IMR-90 (cell line): ENCODE measurements at regions not wholly inside any gene's neighbourhood (a gene's known extent, or its start where the extent isn't known, plus 50 kb on each side); places are given as distances from the start of the nearest gene placed in this dataset.

Experiments used
- ATAC-seq: fragments of 200-7000 bp; cut with Tn5 transposase; 2 replicates; pipeline ENCODE4 v1.9.1; 2020; ENCODE audit warnings: low read depth, mild to moderate bottlenecking, moderate library complexity
- BruUV-seq: library from RNA; stranded (reverse); fragments of 400-500 nt; replicated peaks from 2 replicates; lab custom pipeline; 2021; lab: Mats Ljungman, UMichigan
- CTCF ChIA-PET: fragments of 300-600 bp; formaldehyde crosslinking; extraction: SDS; loops from one replicate; lab custom pipeline; 2021; ENCODE audit warnings: antibody characterized with exemption; lab: Yijun Ruan, JAX
- POLR2A ChIA-PET: fragments of 300-600 bp; sonication (Branson Sonifier 250); formaldehyde crosslinking; loops from one replicate; lab custom pipeline; 2022; ENCODE audit warnings: antibody characterized with exemption; ENCODE audit not compliant: unreplicated experiment; lab: Charles Lee
- DNase-seq: peaks from one replicate; pipeline ENCODE4 v3.0.0; 2013
- H2AFZ ChIP-seq: replicated peaks from 2 replicates; pipeline ENCODE3; 2013; ENCODE audit warnings: low read length, mild to moderate bottlenecking; ENCODE audit not compliant: poor library complexity
- H2AK5ac ChIP-seq: 2 replicates; pipeline ENCODE4 v1.6.1; 2013; ENCODE audit warnings: low read depth, low read length, inconsistent platforms
- H2AK9ac ChIP-seq: replicated peaks from 2 replicates; pipeline ENCODE3; 2013; ENCODE audit warnings: mild to moderate bottlenecking, low read depth, low read length, moderate library complexity; ENCODE audit not compliant: poor library complexity
- H2BK120ac ChIP-seq: 2 replicates; pipeline ENCODE4 v1.6.1; 2013; ENCODE audit warnings: low read depth, low read length, inconsistent platforms
- H2BK15ac ChIP-seq: 3 replicates; pipeline ENCODE4 v1.6.1; 2013; ENCODE audit warnings: low read depth, low read length, inconsistent platforms
- H2BK20ac ChIP-seq: 2 replicates; pipeline ENCODE4 v1.6.1; 2013; ENCODE audit warnings: low read depth, mild to moderate bottlenecking, inconsistent platforms, low read length, moderate library complexity
- H2BK5ac ChIP-seq: 2 replicates; pipeline ENCODE4 v1.6.1; 2013; ENCODE audit warnings: mild to moderate bottlenecking, low read depth, low read length, inconsistent platforms; ENCODE audit not compliant: poor library complexity, severe bottlenecking
- H3K14ac ChIP-seq: replicated peaks from 2 replicates; pipeline ENCODE4 v1.6.1; 2013; ENCODE audit warnings: low read depth, low read length, inconsistent platforms
- H3K18ac ChIP-seq: 2 replicates; pipeline ENCODE4 v1.6.1; 2013; ENCODE audit warnings: low read depth, low read length, control low read depth
- H3K23ac ChIP-seq: 2 replicates; pipeline ENCODE4 v1.6.1; 2013; ENCODE audit warnings: low read depth, low read length, inconsistent platforms
- H3K27ac ChIP-seq: 2 replicates; pipeline ENCODE4 v1.5.1; 2013; ENCODE audit warnings: mild to moderate bottlenecking, control low read depth, low read length; ENCODE audit not compliant: insufficient read depth
- H3K27me3 ChIP-seq: 2 replicates; pipeline ENCODE4 v1.6.1; 2013; ENCODE audit warnings: low read length; ENCODE audit not compliant: control insufficient read depth, insufficient read depth
- H3K36me3 ChIP-seq: 2 replicates; pipeline ENCODE4 v1.6.1; 2013; ENCODE audit warnings: low read length, mixed read lengths; ENCODE audit not compliant: control insufficient read depth, insufficient read depth
- H3K4ac ChIP-seq: 2 replicates; pipeline ENCODE4 v1.6.1; 2013; ENCODE audit warnings: low read depth, low read length, inconsistent platforms
- H3K4me1 ChIP-seq: 2 replicates; pipeline ENCODE4 v1.6.1; 2013; ENCODE audit warnings: low read length, mixed read lengths; ENCODE audit not compliant: control insufficient read depth, insufficient read depth
- H3K4me2 ChIP-seq: 2 replicates; pipeline ENCODE4 v1.6.1; 2013; ENCODE audit warnings: low read depth, mild to moderate bottlenecking, control low read depth, low read length, moderate library complexity
- H3K4me3 ChIP-seq: 2 replicates; pipeline ENCODE4 v1.5.1; 2013; ENCODE audit warnings: low read depth, mild to moderate bottlenecking, control low read depth, low read length, moderate library complexity; ENCODE audit not compliant: insufficient read depth
- H3K56ac ChIP-seq: 2 replicates; pipeline ENCODE4 v1.6.1; 2013; ENCODE audit warnings: low read length, inconsistent platforms; ENCODE audit not compliant: insufficient read depth; ENCODE audit errors: extremely low read depth
- H3K79me1 ChIP-seq, 2 experiments: 2 replicates each; pipeline ENCODE4 v1.6.1; 2013; ENCODE audit warnings: low read length in 2 of 2, inconsistent platforms in 1 of 2, low read depth in 1 of 2
- H3K9ac ChIP-seq: 2 replicates; pipeline ENCODE4 v1.6.1; 2013; ENCODE audit warnings: low read depth, low read length, control low read depth
- H3K9me1 ChIP-seq: 2 replicates; pipeline ENCODE4 v1.6.1; 2013; ENCODE audit warnings: low read length, inconsistent platforms; ENCODE audit not compliant: insufficient read depth
- H3K9me3 ChIP-seq: 2 replicates; pipeline ENCODE4 v1.6.1; 2013; ENCODE audit warnings: low read length; ENCODE audit not compliant: control insufficient read depth, insufficient read depth
- H4K20me1 ChIP-seq: 2 replicates; pipeline ENCODE4 v1.6.1; 2013; ENCODE audit warnings: low read length, inconsistent platforms; ENCODE audit not compliant: insufficient read depth
- H4K5ac ChIP-seq: 2 replicates; pipeline ENCODE4 v1.6.1; 2013; ENCODE audit warnings: mild to moderate bottlenecking, low read depth, low read length, control low read depth
- H4K8ac ChIP-seq, 2 experiments: 2 replicates each; pipeline ENCODE4 v1.6.1; 2013; ENCODE audit warnings: low read depth in 2 of 2, low read length in 2 of 2, control low read depth in 1 of 2, inconsistent platforms in 1 of 2
- H4K91ac ChIP-seq: 2 replicates; pipeline ENCODE4 v1.6.1; 2013; ENCODE audit warnings: low read depth, low read length, inconsistent platforms; ENCODE audit not compliant: insufficient read depth
- BHLHE40 ChIP-seq: fragments of 150-350 bp; IDR thresholded peaks from 2 replicates; pipeline ENCODE4 v1.6.1; 2016; ENCODE audit warnings: mild to moderate bottlenecking, low read depth, low read length
- CTCF ChIP-seq: conservative IDR thresholded peaks from 2 replicates; pipeline ENCODE4 v1.5.1; 2012; ENCODE audit warnings: mild to moderate bottlenecking, low read depth, low read length, improper control_type of control experiment
- ELK1 ChIP-seq: fragments of 150-350 bp; IDR thresholded peaks from 2 replicates; pipeline ENCODE4 v1.6.1; 2016; ENCODE audit warnings: low read depth, mild to moderate bottlenecking, low read length, moderate library complexity, borderline replicate concordance
- MAZ ChIP-seq: IDR thresholded peaks from 2 replicates; pipeline ENCODE4 v1.6.1; 2012; ENCODE audit warnings: low read depth, mild to moderate bottlenecking, low read length, improper control_type of control experiment, moderate library complexity, borderline replicate concordance
- MXI1 ChIP-seq: IDR thresholded peaks from 2 replicates; pipeline ENCODE4 v1.6.1; 2012; ENCODE audit warnings: low read depth, mild to moderate bottlenecking, low read length, moderate library complexity, borderline replicate concordance
- POLR2A ChIP-seq: IDR thresholded peaks from 2 replicates; pipeline ENCODE4 v1.6.1; 2012; ENCODE audit warnings: mild to moderate bottlenecking, low read depth, low read length
- RCOR1 ChIP-seq: IDR thresholded peaks from 2 replicates; pipeline ENCODE4 v1.6.1; 2012; ENCODE audit warnings: mild to moderate bottlenecking, low read length, improper control_type of control experiment; ENCODE audit not compliant: insufficient replicate concordance
- RFX5 ChIP-seq: IDR thresholded peaks from 2 replicates; pipeline ENCODE4 v1.8.0; 2012; ENCODE audit warnings: low read depth, mild to moderate bottlenecking, low read length, moderate library complexity
- SMC3 ChIP-seq: fragments of 150-350 bp; IDR thresholded peaks from 2 replicates; pipeline ENCODE4 v1.6.1; 2016; ENCODE audit warnings: low read depth, mild to moderate bottlenecking, antibody characterized with exemption, low read length, moderate library complexity
- WGBS, 2 experiments: methylation state at CpG; one replicate each; pipeline versions ENCODE4 v1.1.5 to v1.1.7; 2013; ENCODE audit warnings: missing lambda C conversion rate in 2 of 2; ENCODE audit not compliant: insufficient read length in 1 of 2; ENCODE audit errors: extremely low coverage in 2 of 2; 5-methylcytosine and 5-hydroxymethylcytosine counted together
- dilution Hi-C: fragments of 300-500 bp; cut with HindIII; formaldehyde crosslinking; loops from one replicate; pipeline ENCODE4 v1.14.3; 2018; ENCODE audit warnings: low sequenced_read_pairs; ENCODE audit not compliant: unreplicated experiment
- in situ Hi-C: fragments of 300-500 bp; cut with MboI; formaldehyde crosslinking; loops from 3 replicates; pipeline ENCODE4 v1.14.3; 2019; ENCODE audit warnings: low sequenced_read_pairs, inconsistent platforms, mixed read lengths
- intact Hi-C: fragments of 100-400 bp; cut with micrococcal nuclease; formaldehyde crosslinking; loops from 2 replicates; pipeline ENCODE4 v1.10.0; 2022

- in situ Hi-C loops = no loop called here
Observed at GRCh38 chr3:178277605-178278004, 258.6 kb upstream of the KCNMB2 start.

More at GRCh38 chr3:178277605-178278004, 258.6 kb upstream of the KCNMB2 start:
- CTCF ChIA-PET = no interaction called here
- Histone ChIP-seq H2AK5ac (no peak overlapping the region), H2BK120ac (no peak overlapping the region), H4K91ac (no peak overlapping the region), H4K8ac (no peak overlapping the region), H3K4me3 (no peak overlapping the region), H3K23ac (no peak overlapping the region), H3K27me3 (no peaks in the 10 kb centered on the region), H4K20me1 (no peaks in the 10 kb centered on the region), H3K56ac (no peak overlapping the region), H3K9ac (no peak overlapping the region), H3K36me3 (no peaks in the 10 kb centered on the region), H2AK9ac (no peak overlapping the region), H3K18ac (no peak overlapping the region), H2BK5ac (no peak overlapping the region), H2BK20ac (no peak overlapping the region), H2BK15ac (no peak overlapping the region), H3K9me1 (no peaks in the 10 kb centered on the region), H3K27ac (no peak overlapping the region), H3K4ac (no peak overlapping the region), H3K14ac (no peak overlapping the region), H3K79me1 (no peaks in the 10 kb centered on the region), H3K4me1 (no peaks in the 10 kb centered on the region), H2AFZ (no peak overlapping the region), H3K4me2 (no peak overlapping the region), H3K9me3 (peaks cover 11% of the 10 kb centered on the region), H4K5ac (no peak overlapping the region)
- TF ChIP-seq MAZ (no peak), SMC3 (no peak), POLR2A (no peak), RCOR1 (no peak), RFX5 (no peak), CTCF (no peak), BHLHE40 (no peak), ELK1 (no peak), MXI1 (no peak)
- DNase-seq = no peak
- POLR2A ChIA-PET = no interaction called here
- WGBS, 2 experiments = no CpG with 5 or more reads among the region's 2 CpGs
- BruUV-seq = no TSS peak
- ATAC-seq = no peak
- dilution Hi-C loops = no loop called here
- intact Hi-C loops = no loop called here
